ENCODE measurements at regions not wholly inside any gene's neighbourhood (a gene's known extent, or its start where the extent isn't known, plus 50 kb on each side); places are given as distances from the start of the nearest gene placed in this dataset.

DNA sequence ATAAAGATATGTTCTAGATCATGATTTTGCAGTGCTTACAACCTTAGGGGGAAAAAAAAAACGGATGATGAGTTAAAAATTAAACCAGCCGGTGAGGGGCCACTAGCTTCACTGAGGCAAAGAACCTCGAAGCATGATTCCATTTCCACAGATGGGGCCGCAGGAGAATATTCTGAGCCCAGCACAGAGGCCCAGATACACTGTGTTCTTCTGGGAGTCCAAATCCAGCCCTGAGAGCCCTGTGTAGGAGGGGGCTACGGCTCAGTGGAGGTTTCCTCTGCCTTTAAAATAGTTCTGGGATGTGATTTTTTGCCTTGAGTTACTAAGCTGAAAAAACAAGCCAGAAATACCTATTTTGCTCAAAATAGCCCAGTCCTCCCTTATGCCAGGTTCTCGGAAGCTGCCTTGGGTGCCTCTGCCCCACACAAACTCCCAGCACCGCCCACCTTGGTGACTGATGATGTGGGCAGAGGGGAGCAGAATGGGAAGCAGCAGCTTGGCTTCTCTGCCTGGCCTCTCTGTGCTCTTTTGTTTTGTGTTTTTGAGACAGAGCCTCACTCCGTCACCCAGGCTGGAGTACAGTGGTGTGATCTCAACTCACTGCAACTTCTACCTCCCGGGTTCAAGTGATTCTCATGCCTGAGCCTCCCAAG lies 105.4 kb upstream of the BCL2L14 start:
- TF ChIP-seq EZH2 (IDR thresholded peaks at IDR 0.05; ENCODE audit: borderline replicate concordance) (no peak), EZH2phosphoT487 (IDR thresholded peaks at IDR 0.05; ENCODE audit: low read depth, severe bottlenecking, unreplicated experiment) (no peak)
- TF ChIP-seq, protein P1, sequence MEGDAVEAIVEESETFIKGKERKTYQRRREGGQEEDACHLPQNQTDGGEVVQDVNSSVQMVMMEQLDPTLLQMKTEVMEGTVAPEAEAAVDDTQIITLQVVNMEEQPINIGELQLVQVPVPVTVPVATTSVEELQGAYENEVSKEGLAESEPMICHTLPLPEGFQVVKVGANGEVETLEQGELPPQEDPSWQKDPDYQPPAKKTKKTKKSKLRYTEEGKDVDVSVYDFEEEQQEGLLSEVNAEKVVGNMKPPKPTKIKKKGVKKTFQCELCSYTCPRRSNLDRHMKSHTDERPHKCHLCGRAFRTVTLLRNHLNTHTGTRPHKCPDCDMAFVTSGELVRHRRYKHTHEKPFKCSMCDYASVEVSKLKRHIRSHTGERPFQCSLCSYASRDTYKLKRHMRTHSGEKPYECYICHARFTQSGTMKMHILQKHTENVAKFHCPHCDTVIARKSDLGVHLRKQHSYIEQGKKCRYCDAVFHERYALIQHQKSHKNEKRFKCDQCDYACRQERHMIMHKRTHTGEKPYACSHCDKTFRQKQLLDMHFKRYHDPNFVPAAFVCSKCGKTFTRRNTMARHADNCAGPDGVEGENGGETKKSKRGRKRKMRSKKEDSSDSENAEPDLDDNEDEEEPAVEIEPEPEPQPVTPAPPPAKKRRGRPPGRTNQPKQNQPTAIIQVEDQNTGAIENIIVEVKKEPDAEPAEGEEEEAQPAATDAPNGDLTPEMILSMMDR (IDR thresholded peaks at IDR 0.05; ENCODE audit: poor library complexity) = no peak
